Smooth muscle cell (in vitro differentiated cells): ENCODE measurements at regions not wholly inside any gene's neighbourhood (a gene's known extent, or its start where the extent isn't known, plus 50 kb on each side); places are given as distances from the start of the nearest gene placed in this dataset.

Source experiments
- DNase-seq: peaks from one replicate; lab custom pipeline; 2025; ENCODE audit not compliant: unreplicated experiment; lab: John Stamatoyannopoulos, UW
- H2AFZ ChIP-seq: fragments of 200-600 bp; sonication (generic); 2 replicates; pipeline ENCODE4 v1.6.0; 2016; ENCODE audit warnings: antibody characterized with exemption, low read depth, mild to moderate bottlenecking
- H3F3A ChIP-seq: fragments of 200-600 bp; sonication (generic); 2 replicates; pipeline ENCODE4 v1.6.0; 2017; ENCODE audit warnings: antibody characterized with exemption, low read depth
- H3K27ac ChIP-seq: fragments of 200-600 bp; sonication (generic); 2 replicates; pipeline ENCODE4 v1.5.1; 2016; ENCODE audit warnings: low read depth, mild to moderate bottlenecking
- H3K27me3 ChIP-seq: fragments of 200-600 bp; sonication (generic); 2 replicates; pipeline ENCODE4 v1.6.1; 2016; ENCODE audit warnings: low read depth, mild to moderate bottlenecking
- H3K36me3 ChIP-seq: fragments of 200-600 bp; sonication (generic); 2 replicates; pipeline ENCODE4 v1.5.1; 2016; ENCODE audit warnings: low read depth
- H3K4me1 ChIP-seq: fragments of 200-600 bp; sonication (generic); 2 replicates; pipeline ENCODE4 v1.5.1; 2016; ENCODE audit warnings: low read depth
- H3K4me2 ChIP-seq: fragments of 200-600 bp; sonication (generic); 2 replicates; pipeline ENCODE4 v1.6.0; 2016; ENCODE audit warnings: mild to moderate bottlenecking
- H3K4me3 ChIP-seq: fragments of 200-600 bp; sonication (generic); 2 replicates; pipeline ENCODE4 v1.5.1; 2016; ENCODE audit warnings: mild to moderate bottlenecking
- H3K79me2 ChIP-seq: fragments of 200-600 bp; sonication (generic); 2 replicates; pipeline ENCODE4 v1.6.0; 2016; ENCODE audit warnings: low read depth, mild to moderate bottlenecking
- H3K9ac ChIP-seq: fragments of 200-600 bp; sonication (generic); 2 replicates; pipeline ENCODE4 v1.6.0; 2016; ENCODE audit warnings: low read depth
- H3K9me3 ChIP-seq: fragments of 200-600 bp; sonication (generic); replicated peaks from 2 replicates; pipeline ENCODE4 v1.5.1; 2016; ENCODE audit warnings: low read depth
- H4K20me1 ChIP-seq: fragments of 200-600 bp; sonication (generic); 2 replicates; pipeline ENCODE4 v1.6.0; 2016; ENCODE audit warnings: low read depth
- WGBS: methylation state at CpG from one replicate; pipeline ENCODE4 v1.1.7; 2016; ENCODE audit warnings: low lambda C conversion rate; 5-methylcytosine and 5-hydroxymethylcytosine counted together
- TF ChIP-seq, protein P1 (sequence below): fragments of 200-600 bp; sonication (generic); IDR thresholded peaks from 2 replicates; pipeline ENCODE4 v1.5.1; 2017; ENCODE audit warnings: borderline replicate concordance, mild to moderate bottlenecking, antibody characterized with exemption; ENCODE audit not compliant: insufficient read depth, poor library complexity, severe bottlenecking

DNA sequence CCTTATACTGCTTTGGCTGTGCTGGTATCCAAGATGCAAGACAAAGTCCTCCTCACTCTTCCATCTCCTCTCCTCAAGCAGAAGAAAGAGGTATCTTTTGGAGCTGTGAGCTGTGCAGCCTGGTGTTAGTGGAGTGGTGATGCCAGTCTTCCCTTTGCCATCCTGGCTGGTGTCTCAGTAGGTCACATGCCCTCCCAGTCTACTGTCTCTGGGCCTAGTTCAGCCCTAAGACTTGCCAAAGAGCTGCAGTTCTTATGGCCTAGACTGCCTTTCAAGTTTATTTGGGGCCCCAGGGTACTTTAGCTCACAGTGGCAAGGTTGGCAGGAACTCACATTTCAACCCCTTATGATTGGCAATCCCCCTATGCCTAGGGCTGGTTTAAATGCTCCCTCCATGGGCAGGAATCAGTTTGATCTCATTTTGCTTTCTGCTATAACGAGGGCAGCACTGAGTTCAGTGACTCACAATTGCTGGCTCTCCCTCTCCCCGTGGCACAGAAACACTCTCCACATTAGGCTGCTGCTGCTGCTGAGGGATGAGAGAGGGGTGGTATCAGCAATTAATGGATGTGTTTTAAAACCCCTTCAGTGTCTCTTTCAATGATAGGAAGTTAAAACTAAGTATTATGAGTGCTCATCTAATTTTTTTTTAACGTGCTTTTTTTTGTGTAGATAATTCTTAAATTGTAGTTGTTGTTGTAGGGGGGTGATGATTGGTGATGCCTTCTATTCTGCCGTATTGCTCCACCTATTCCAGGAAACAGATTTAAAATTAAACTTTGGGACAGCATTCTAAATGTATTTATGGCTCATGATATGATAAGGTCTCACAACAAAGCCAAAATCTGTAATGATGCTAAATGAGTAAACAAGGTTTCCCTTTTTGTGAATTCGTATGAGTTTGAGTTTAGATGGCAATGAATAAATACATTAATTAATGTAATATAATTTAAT is 1295.0 kb downstream of the JRKL start:
- H4K20me1 ChIP-seq, result no peaks in the 10 kb centered on the region
- H2AFZ ChIP-seq, result no peak overlapping the region
- H3K79me2 ChIP-seq, result no peaks in the 10 kb centered on the region
- H3F3A ChIP-seq, result no peaks in the 10 kb centered on the region
- no peak for DNase-seq
- no peak overlapping the region for H3K4me2 ChIP-seq
- no peaks in the 10 kb centered on the region for H3K4me1 ChIP-seq
- TF ChIP-seq, protein P1, sequence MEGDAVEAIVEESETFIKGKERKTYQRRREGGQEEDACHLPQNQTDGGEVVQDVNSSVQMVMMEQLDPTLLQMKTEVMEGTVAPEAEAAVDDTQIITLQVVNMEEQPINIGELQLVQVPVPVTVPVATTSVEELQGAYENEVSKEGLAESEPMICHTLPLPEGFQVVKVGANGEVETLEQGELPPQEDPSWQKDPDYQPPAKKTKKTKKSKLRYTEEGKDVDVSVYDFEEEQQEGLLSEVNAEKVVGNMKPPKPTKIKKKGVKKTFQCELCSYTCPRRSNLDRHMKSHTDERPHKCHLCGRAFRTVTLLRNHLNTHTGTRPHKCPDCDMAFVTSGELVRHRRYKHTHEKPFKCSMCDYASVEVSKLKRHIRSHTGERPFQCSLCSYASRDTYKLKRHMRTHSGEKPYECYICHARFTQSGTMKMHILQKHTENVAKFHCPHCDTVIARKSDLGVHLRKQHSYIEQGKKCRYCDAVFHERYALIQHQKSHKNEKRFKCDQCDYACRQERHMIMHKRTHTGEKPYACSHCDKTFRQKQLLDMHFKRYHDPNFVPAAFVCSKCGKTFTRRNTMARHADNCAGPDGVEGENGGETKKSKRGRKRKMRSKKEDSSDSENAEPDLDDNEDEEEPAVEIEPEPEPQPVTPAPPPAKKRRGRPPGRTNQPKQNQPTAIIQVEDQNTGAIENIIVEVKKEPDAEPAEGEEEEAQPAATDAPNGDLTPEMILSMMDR, result no peak
- 72% methylated on average over 5 of the region's 5 CpGs for WGBS
- no peaks in the 10 kb centered on the region for H3K36me3 ChIP-seq
- no peak overlapping the region for H3K27ac ChIP-seq
- H3K4me3 ChIP-seq, result no peak overlapping the region
- H3K27me3 ChIP-seq, result no peaks in the 10 kb centered on the region
- H3K9ac ChIP-seq, result no peak overlapping the region
- no peaks in the 10 kb centered on the region for H3K9me3 ChIP-seq

DNA sequence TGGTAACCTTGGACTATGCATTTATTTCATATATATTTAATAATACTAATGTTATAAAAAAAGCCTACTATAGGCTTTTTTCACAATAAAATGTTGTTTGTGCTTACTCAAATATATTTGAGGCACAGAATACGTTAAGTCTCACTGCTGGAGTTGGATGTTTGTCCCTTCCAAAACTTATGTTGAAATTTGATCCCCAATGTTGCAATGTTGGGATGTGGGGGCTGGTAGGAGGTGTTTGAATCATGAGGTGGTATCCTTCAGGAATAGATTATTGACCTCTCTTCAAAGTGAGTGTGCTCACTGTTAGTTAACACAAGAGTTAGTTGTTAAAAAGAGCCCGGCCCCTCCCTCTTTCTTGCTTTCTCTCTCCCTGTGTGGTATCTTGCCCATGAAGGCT is 1295.9 kb downstream of the JRKL start:
- Histone ChIP-seq H3K27me3 (no peaks in the 10 kb centered on the region), H4K20me1 (no peaks in the 10 kb centered on the region), H3K4me2 (no peak overlapping the region), H3K79me2 (no peaks in the 10 kb centered on the region), H3F3A (no peaks in the 10 kb centered on the region), H3K4me3 (no peak overlapping the region), H3K27ac (no peak overlapping the region), H3K9ac (no peak overlapping the region), H2AFZ (no peak overlapping the region), H3K9me3 (no peaks in the 10 kb centered on the region), H3K4me1 (no peaks in the 10 kb centered on the region), H3K36me3 (no peaks in the 10 kb centered on the region)
- DNase-seq, result no peak
- TF ChIP-seq, protein P1, result no peak
- WGBS, result 88% methylated on average over 2 of the region's 2 CpGs

DNA sequence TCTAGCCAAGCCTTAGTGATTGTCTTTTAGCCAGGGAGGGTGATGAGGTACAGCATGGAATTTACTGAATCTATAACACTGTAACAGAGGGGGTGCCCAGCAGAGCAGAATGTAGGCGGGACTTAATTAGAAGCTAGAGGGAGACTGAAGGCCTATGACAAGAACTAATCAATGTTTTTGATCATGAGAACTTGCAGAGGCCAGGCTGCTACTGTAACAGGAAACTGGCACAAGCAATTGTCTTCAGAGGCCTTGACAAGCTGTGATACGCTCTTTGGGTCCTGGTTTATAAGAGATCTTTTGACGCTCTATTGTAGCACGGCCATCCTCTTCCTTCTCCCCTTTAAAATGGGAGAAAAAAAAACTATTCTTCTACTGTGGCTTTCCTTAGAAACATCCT is 1297.3 kb downstream of the JRKL start:
- Histone ChIP-seq H3K79me2 (no peaks in the 10 kb centered on the region), H3K9ac (no peak overlapping the region), H3K4me3 (no peak overlapping the region), H3K4me1 (no peaks in the 10 kb centered on the region), H3K27ac (no peak overlapping the region), H3K9me3 (no peaks in the 10 kb centered on the region), H3K36me3 (no peaks in the 10 kb centered on the region), H3K4me2 (no peak overlapping the region), H2AFZ (peak overlapping the region; percentile 76), H3K27me3 (no peaks in the 10 kb centered on the region), H3F3A (no peaks in the 10 kb centered on the region), H4K20me1 (no peaks in the 10 kb centered on the region)
- TF ChIP-seq, protein P1, result no peak
- DNase-seq, result no peak
- WGBS, result 78% methylated on average over 4 of the region's 4 CpGs

DNA sequence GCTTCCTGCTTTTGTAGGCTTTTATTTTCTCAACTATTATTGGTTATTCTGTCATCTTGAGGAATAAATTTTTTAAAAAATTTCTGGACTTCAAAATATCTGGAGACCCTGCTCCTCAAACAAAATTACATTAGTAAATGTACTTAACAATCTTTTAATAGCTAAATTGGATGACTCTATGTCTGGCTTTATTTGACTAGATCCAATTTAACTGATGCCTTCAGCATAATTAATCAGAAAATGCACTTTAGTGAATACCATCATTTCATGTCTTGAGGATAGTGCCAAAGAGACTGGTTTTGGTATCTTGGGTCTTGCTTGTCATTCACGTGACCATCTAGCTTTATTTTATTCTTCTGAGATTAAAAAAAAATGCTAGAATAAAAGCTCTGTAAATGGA is 1301.2 kb downstream of the JRKL start:
- no peaks in the 10 kb centered on the region for H3K27me3 ChIP-seq
- no peaks in the 10 kb centered on the region for H4K20me1 ChIP-seq
- no peaks in the 10 kb centered on the region for H3K36me3 ChIP-seq
- no peak overlapping the region for H3K4me2 ChIP-seq
- H3K79me2 ChIP-seq, result no peaks in the 10 kb centered on the region
- no peaks in the 10 kb centered on the region for H3F3A ChIP-seq
- no peaks in the 10 kb centered on the region for H3K4me1 ChIP-seq
- H3K27ac ChIP-seq, result no peak overlapping the region
- TF ChIP-seq, protein P1, result no peak
- no peak for DNase-seq
- H3K9me3 ChIP-seq, result no peaks in the 10 kb centered on the region
- H3K4me3 ChIP-seq, result no peak overlapping the region
- 97% methylated on average over 1 of the region's 1 CpG for WGBS
- H3K9ac ChIP-seq, result no peak overlapping the region
- no peak overlapping the region for H2AFZ ChIP-seq
